AG10803 (cell line): ENCODE measurements at regions not wholly inside any gene's neighbourhood (a gene's known extent, or its start where the extent isn't known, plus 50 kb on each side); places are given as distances from the start of the nearest gene placed in this dataset.
"Not testable (repeated sequence)": the region's sequence is repeated elsewhere in the genome, so short reads cannot be mapped to it uniquely, and the experiment has no call there.

Experiments used
- DNase-seq: peaks from one replicate; pipeline ENCODE4 v3.0.0; 2010; ENCODE audit warnings: low read depth
- H3K4me3 ChIP-seq: 2 replicates; pipeline ENCODE4 v1.5.1; 2011; ENCODE audit warnings: mild to moderate bottlenecking, low read length, control low read depth
- TF ChIP-seq, protein P1 (sequence below): conservative IDR thresholded peaks from 2 replicates; pipeline ENCODE4 v1.5.1; 2011; ENCODE audit warnings: mild to moderate bottlenecking, low read length, control low read depth, inconsistent platforms

DNA sequence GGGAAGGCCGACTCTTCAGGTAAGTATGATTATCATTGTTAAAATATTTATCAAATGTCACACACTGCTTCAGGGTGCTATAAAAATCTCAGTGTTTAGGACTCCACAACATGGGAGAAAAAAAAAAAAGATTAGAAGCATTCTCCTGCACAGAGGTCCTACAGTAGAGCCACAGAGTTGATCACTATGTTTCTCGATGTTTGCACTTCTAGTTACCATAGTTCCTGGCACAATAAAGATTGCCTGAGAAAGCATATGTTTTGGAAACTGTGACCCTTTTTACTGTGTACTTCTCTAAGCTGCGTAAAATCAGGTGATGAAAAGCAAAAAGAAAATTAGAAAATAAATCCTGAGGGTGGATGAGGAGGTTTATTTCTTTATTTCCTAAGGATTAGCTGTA is 269.9 kb upstream of the SYNCRIP start:
- TF ChIP-seq, protein P1, sequence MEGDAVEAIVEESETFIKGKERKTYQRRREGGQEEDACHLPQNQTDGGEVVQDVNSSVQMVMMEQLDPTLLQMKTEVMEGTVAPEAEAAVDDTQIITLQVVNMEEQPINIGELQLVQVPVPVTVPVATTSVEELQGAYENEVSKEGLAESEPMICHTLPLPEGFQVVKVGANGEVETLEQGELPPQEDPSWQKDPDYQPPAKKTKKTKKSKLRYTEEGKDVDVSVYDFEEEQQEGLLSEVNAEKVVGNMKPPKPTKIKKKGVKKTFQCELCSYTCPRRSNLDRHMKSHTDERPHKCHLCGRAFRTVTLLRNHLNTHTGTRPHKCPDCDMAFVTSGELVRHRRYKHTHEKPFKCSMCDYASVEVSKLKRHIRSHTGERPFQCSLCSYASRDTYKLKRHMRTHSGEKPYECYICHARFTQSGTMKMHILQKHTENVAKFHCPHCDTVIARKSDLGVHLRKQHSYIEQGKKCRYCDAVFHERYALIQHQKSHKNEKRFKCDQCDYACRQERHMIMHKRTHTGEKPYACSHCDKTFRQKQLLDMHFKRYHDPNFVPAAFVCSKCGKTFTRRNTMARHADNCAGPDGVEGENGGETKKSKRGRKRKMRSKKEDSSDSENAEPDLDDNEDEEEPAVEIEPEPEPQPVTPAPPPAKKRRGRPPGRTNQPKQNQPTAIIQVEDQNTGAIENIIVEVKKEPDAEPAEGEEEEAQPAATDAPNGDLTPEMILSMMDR, result no peak
- no peak for DNase-seq
- no peak overlapping the region for H3K4me3 ChIP-seq

DNA sequence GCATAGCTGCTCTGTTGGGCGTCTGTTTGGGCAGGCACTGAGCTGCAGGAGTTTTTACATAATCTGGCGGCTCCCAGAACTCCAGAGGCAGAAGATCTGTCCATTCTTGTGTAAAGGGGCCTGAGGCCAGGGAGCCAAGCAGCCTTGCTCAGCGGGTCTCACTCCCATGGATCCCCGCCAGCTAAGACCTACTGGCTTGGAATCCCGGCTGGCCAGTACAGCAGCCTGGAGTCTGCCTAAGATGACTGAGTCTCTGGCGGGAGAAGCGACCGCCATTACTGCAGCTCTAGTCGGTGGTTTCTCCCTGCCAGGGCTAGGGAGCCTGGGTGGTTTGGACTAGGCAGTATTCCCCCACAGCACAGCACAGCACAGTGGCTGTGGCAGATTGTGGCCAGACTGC is 268.4 kb upstream of the SYNCRIP start:
- TF ChIP-seq, protein P1, result no peak
- H3K4me3 ChIP-seq, result no peak overlapping the region
- DNase-seq, result no peak

DNA sequence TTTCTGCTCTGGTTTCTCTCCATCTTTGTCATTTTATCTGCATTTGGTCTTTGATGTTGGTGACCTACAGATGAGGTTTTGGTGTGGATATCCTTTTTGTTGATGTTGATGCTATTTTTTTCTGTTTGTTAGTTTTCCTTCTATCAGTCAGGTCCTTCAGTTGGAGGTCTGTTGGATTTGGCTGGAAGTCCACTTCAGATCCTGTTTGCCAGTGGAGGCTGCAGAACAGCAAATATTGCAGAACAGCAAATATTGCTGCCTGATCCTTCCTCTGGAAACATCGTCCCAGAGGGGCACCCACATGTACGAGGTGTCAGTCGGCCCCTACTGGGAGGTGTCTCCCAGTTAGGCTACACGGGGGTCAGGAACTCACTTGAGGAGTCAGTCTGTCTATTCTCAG is 265.4 kb upstream of the SYNCRIP start:
- DNase-seq, H3K4me3 ChIP-seq: not testable (repeated sequence)

DNA sequence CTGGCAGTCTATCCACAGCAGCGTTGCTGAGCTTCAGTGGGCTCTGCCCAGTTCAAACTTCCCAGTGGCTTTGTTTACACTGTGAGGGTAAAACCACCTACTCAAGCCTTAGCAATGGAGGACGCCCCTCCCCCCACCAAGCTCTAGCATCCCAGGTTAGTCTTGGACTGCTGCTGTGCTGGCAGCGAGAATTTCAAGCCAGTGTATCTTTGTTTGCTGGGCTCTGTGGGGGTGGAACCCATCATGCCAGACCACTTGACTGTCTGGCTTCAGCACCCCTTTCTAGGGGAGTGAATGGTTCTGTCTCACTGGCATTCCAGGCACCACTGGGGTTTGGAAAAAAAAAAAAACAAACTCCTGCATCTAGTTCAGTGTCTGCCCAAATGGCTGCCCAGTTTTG is 249.7 kb upstream of the SYNCRIP start:
- no peak overlapping the region for H3K4me3 ChIP-seq
- DNase-seq, result no peak

DNA sequence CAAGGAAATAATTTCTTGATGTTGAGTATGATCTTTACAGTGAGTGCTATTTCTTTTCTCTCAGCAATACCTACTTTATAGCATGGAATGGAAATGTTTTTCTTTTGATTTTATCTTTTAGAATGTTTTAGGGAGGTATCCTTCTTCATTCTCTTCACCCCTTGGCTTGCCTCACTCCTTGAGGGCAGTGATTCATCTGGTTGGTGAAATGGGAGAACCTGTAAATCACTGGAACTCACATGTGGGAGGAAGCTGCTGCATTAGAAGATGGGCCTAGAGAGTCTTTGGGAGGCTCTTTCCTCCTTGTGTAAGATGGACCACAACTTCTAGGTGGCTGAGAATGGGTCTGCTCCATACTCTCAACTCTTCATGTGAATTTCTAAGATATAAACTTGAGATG is 244.8 kb upstream of the SYNCRIP start:
- TF ChIP-seq, protein P1, result no peak
- no peak overlapping the region for H3K4me3 ChIP-seq
- DNase-seq, result no peak

More for the DNA sequence above, 249.7 kb upstream of the SYNCRIP start:
- TF ChIP-seq, protein P1, result no peak

DNA sequence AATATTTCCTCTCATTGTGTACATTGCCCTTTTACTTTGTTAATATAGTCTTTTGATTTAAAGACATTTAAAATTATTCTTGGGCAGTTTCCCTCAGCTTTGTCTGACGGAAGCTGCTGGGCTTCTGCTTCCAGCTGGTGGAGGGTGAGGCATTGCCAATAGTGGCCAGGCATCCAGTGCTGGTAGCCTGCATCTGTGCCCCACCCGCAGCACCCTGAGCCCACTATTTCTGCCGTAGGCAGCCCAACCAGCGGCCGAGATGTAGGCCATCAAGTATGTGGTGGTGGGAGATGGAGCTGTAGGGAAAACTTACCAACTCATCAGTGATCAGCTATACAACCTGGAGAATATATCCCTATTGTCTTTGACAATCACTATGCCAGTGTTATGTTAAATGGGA is 226.0 kb upstream of the SYNCRIP start:
- H3K4me3 ChIP-seq, result no peak overlapping the region
- TF ChIP-seq, protein P1, result no peak
- DNase-seq, result no peak

DNA sequence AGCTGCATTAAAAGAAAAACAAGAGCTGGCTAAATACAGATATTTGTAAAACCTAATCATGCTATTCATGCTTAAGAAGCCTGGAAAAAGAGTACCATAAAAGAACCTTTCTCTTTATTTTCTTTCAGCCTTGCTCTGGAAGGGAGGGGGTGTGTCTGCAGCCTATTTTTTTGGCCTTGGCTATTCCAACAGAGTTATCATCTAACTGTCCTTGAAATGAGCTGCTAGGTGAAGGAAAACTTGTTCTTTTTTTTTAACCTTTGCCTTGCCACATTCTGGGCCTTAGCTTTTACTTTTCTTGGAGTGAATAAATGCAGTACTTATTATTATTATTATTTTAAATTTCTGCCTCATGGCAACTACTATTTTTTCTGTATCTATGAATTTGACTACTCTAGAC is 224.9 kb upstream of the SYNCRIP start:
- H3K4me3 ChIP-seq, result no peak overlapping the region
- TF ChIP-seq, protein P1, result no peak

DNA sequence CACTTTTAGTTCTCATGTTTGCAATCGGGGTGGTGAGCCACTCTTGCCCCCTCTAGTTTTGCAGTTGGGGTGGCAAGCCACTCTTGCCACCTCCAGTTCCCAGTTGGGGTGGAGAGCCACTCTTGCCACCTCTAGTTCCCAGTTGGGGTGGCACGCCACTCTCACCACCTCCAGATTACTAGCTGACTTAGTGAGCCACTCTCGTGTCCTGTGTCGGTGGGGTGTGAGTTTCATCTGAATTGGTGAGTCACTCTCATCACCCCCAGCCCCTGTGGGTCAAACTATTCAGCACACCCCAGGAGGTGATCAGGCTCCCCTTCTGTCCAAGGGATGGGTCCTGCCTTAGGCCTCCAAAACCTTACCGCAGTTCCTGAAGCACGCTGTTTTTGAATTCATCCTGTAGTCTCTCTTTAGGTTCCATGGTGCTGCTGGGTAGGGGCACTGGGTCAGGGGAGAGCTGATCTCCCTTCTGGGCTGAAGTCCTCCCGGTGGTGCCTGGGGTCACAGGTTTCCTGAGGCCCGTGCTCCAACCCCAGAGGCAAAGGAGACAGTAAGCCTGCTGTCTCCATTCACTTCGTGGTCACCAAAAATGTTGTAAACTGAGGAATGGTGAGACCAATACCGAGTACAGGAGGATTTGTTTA is 224.2 kb upstream of the SYNCRIP start:
- TF ChIP-seq, protein P1, result no peak
- DNase-seq, result no peak
- H3K4me3 ChIP-seq, result no peak overlapping the region

More for the DNA sequence above, 224.9 kb upstream of the SYNCRIP start:
- no peak for DNase-seq
